NCI-H226 (cell line): ENCODE measurements at regions not wholly inside any gene's neighbourhood (a gene's known extent, or its start where the extent isn't known, plus 50 kb on each side); places are given as distances from the start of the nearest gene placed in this dataset.
"Not testable (repeated sequence)": the region's sequence is repeated elsewhere in the genome, so short reads cannot be mapped to it uniquely, and the experiment has no call there.

Experiments used
- DNase-seq: peaks from one replicate; pipeline ENCODE4 v3.0.0-alpha.2; 2015

DNA sequence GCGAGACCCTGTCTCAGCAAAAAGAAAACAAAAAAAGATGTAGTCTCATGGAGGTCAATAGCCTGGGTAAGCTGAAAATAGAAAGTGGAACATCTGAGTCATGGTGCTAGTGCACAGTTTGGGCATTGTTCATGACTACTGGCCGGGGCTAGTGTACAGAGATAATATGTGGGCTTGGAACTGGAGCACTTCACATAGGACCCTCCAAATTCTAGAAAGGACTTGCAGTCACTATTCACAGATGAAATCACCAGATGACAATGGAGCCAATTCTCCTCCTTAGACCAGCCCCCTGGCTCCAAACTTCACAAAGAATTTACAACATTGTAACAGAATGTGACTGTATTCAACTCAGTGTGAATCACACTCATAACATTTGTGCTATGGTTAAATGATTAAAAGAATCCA lies 367.8 kb upstream of the SLC7A11 start:
- DNase-seq = peak; percentile 10

DNA sequence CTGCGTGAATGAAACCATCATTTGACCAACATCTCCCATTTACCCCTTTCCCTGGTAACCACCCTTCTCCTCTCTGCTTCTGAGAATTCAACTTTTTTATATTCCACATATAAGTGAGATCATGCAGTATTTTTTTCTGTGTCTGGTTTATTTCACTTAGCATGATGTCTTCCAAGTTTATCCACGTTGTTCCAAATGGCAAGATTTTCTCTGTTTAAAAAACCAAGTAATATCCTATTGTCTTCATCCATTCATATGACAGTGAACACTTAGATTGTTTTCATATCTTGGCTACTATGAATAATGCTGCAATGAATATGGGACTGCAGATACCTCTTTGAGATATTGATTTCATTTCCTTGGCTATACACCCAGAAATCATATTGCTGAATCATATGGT lies 362.4 kb upstream of the SLC7A11 start:
- DNase-seq = no peak

DNA sequence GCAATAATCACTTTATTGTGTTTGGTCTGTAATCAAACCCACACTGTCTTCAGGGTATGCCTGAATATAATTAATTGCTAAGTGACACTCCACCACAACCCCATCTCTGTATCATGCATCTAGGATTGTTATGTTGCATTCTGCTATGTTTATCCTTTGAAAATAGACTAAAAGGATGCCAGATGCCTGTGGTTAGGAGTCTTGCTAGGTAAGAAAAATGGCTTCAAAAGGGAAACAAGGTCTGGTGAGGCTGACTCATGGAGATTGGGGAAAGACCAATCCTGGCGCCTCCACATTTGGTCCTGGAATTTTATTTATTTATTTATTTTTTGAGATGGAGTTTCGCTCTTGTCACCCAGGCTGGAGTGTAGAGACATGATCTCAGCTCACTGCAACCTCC lies 360.5 kb upstream of the SLC7A11 start:
- DNase-seq = peak; percentile 31

DNA sequence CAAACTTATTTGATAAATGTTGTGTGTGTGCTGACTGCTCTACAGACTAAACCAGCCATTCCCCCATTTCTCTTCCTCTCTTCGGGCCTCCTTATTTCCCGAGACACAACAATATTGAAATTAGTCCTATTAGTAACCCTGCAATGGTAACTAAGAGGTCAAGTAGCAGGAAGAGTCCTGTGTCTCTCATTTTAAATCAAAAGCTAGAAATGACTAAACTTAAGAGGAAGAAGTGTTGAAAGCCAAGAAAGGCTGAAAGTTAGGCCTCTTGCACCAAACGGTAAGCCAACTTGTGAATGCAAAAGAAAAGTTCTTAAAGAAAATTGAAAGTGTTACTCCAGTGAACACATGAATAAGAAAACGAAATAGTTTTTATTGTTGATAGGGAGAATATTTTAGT lies 357.8 kb upstream of the SLC7A11 start:
- DNase-seq = no peak

DNA sequence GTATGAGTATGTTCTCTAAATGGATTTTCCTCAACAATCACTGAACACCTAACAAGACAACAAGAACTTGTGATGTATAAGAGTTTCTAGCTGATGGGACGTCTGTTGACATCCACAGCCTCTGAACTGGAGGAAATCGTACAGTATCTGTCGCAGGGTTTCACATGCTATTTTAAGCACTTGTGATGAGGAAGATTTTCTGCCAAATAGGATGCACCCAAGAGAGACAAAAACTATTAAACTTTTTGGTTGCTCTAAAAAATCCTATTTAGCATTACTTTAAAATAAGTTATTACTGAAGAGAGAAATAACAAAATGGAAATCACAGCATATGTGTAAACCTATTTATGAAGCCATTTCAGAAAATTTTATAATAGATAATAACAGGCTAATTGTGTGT lies 356.1 kb upstream of the SLC7A11 start:
- DNase-seq = no peak

DNA sequence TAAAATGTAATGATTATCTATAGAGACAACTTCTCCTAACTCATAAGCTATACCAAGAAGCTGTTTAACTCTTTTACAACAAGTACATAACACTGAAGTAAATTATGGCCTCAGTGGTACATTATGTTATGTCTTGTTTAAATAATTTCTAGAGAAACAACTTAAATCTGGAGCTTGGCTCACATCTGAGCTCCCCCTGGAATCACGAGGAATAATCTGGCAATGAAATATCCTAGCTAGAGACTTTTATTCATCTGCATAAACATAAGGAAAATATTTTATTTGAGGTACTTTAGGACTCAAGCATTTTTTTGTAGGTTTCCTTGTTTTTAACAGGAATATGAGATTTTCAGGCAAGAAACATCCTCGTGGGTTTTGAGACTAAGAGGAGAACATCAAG lies 354.7 kb upstream of the SLC7A11 start:
- no peak for DNase-seq

DNA sequence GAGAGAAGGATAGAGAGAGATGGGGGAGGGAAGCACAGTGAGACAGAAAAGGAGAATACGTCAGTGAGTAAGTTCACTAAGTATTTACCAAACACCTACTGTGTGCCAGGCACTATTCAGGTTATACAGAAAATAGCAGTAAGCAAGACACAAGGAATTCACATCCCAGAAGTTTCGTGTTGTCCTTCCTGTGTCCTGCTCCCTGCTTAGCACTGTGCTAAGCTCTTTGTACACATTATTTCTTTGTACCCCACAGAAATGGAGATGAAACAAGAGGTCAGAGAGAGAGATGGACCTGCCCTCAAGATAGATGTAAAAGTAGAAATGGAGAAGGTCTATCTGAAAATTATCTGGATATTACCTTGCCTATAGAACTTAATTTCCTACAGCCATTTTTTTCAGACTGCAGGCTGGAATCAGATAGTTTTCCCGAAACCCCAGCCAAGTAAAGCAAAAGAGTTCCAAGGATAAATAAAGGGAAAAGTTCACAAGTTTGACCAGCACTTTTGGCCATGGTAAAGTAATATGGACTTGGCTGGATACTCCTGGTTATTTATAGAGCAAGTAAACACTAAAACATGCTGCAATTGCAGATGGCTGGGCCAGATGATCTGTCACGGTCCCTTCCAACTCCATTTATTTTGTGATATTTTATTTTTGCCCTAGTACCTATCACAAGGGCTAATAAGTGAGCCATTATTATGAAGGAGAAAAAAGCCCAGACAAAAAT lies 353.7 kb upstream of the SLC7A11 start:
- DNase-seq = no peak

DNA sequence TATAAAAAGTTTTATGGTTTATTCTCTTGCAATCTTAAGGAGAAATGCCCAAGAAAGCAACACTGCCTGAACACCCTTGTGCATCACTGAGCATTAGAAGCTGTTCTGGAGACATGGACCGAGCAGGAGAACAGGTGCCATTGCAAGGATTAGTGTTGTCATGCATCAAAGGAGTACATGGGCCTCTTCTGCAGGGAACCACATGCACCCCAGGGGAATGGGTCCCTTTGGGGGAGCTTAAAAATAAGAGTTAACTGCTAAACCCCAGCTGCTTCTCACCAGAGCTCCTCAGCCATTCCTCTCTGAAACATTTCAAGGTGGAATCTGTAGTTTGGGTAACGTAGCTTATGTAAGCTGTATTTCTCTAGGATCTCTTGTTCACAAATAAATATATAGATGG lies 353.0 kb upstream of the SLC7A11 start:
- DNase-seq = no peak

DNA sequence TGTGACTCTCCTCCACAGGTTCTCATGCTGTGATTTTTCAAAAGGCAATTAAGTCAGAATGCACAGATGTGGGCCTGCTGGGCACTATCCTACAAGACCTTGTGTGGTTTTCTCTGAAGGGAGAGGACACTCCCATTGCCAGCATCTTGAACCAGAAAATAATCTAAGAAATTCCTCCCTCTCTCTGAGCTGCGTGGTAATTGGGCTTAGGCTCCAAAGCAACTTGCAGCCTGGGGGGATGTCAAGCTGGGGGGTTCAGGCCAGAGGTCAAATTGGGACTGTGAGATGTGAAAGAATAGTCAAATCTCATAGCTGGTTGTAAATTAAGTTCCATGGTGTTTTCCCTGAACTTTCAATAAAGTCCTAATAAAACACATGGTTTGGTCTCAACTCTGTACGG lies 350.6 kb upstream of the SLC7A11 start:
- no peak for DNase-seq

DNA sequence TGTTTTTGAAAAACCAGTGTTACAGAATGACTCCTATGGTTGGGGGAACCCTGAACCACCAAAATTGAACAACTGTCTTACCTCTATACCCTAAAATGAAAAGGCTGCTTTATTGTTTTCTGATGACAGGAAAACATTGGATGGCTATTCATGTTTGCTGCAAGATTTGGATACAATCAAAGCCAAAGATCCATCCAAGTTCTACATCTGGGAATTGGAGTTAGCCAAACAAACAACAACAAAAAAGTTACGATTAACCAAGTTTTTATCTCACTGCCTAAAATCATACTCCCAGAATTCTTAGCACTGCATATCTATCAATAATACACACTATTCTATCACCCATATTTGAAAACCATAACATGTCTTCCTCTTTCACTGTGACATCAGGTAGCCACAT lies 349.7 kb upstream of the SLC7A11 start:
- no peak for DNase-seq

DNA sequence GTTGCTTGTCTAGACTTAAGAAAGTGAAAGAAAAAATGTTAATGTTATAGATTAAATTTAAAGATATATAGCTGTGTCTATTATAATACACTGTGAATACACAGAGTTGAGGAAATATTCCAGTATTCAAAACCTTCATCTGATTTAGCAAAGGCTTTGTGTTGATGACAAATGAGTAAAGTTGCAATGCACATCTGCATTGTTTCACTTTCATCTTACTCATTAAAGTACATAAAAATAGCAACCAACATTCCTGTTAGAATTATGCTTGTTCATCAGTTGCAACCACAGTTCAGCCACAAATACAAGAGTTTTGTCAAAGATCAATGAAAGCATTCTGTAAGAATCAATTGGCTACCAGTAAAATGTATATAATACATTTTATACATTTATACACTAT lies 346.4 kb upstream of the SLC7A11 start:
- DNase-seq = no peak

DNA sequence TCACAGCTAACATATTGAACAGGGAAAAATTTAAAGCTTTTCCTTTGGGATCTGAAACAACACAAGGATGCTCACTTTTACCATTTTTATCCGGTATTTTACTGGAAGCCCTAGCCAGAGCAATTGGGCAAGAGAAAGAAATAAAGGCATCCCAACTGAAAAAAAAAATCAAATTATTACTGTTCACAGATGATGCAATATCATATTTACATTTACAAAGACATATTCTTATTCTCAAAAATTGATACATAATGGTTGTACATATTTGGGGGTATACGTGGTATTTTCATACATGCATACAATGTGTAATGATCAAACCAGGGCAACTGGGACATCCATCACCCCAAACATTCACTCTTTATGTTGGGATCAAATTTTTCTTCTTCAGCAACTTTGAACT lies 337.0 kb upstream of the SLC7A11 start:
- DNase-seq = no peak

DNA sequence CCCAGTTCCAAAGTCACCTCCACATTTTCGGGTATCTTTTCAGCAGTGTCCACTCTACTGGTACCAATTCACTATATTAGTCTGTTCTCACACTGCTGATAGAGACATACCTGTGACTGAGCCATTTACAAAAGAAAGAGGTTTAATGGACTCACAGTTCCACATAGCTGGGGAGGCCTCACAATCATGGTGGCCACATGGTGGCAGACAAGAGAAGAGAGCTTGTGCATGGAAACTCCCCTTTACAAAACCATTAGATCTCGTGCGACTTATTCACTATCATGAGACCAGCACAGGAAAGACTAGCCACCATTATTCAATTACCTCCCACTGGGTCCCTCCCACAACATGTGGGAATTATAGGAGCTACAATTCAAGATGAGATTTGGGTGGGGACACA lies 335.7 kb upstream of the SLC7A11 start:
- not testable (repeated sequence) for DNase-seq

DNA sequence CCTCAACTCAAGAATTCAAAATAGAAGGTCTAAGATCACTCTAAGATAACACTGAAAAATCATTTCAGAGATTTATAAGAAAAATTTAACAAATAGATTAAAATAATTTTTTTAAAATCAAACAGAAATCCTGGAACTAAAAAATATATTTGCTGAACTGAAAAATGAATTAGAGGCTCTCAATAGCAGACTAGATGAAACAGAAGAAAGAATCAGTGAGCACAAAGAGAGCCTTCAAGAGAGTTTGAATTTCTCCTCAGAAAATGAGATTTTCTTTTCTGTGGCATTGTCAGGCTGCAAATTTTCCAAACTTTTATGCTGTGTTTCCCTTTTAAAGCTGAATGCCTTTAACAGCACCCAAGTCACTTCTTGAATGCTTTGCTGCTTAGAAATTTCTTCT lies 335.0 kb upstream of the SLC7A11 start:
- DNase-seq = no peak

DNA sequence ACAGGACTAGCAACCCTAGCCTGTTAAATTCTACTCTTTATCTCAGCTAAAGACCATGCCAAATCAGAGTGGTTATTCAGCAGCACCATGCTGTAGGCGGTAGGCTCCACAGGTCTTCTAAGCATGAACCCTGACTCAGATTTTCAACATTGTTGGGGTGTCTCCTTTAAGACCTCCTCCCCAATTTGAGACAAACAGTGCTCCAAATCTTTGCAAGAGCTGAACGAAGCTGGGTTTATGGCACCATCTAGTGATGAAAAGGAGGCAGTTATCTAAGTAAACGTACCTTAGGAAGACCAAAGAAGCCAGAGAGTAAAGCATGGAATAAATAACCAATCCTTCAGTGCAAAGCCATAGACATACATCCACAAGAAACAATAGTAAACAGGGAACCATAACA lies 334.5 kb upstream of the SLC7A11 start:
- peak; percentile 2 for DNase-seq

DNA sequence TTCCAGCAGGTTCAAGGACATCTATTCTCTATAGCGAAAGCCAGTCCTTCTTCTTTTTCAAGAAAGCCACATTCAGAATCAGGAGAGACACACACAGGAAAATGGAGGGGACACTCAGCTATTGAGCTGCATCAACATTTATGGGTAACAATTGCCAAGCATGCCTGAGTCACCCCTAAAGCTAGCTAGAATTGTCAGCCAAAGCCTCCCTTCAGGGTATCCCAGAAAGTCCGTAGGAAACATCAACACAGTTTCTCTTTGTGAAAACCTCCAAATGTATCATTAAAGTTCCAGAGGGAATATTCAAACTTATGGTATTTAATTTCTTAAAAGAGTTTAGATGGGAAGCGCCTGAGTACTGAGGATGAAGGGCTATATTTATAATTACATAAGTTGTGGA lies 331.1 kb upstream of the SLC7A11 start:
- no peak for DNase-seq

DNA sequence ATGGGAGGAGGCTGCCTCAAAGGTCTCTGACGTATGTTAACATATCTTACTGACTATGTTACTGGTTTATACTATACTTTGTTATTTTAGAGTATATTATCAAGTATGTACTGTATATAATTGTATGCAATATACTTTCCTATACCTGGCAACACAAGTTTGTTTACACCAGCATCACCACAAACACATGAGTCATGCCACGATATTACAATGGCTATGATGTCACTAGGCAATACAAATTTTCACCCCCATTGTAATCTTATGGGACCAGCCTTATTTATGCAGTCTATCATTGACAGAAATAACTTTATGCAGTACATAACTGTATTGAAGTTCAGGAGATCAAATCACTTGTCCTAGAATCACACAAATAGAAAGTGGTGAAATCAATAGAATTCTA lies 329.9 kb upstream of the SLC7A11 start:
- DNase-seq = no peak

DNA sequence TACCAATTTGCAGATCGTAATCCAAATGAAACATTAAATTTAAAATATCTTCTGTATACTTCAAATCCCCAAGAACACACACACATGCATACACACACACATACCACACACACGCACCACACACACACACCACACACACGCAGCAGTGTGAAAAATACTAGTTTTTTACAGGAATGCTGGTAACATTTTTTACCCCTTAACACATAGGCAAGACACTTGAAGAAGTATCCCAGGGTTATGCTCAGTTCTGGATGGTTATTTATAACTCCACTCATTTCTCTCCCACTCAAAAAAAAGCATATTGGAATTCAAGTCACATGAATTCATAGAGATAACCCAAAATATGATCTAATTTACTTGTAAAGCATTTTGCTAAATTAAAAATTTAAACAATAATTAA lies 325.5 kb upstream of the SLC7A11 start:
- no peak for DNase-seq

DNA sequence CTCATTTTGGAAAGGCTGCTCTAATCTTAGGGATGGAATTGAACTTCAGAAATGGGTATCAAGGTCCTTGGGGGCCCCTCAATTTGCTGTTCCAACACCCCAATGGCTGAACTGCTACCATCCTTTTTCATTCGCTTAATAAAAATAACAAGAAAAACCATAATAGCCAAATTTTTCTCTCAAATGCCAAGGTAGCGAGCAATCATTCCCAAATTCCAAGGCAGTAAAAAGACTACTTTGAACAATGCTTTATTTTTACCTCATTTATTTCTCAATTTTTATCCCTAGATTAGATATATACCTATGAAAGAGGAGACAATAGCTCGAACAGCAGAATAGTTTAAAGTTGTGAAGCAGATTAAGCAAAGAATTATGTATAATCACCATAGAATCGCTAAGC lies 323.4 kb upstream of the SLC7A11 start:
- no peak for DNase-seq

DNA sequence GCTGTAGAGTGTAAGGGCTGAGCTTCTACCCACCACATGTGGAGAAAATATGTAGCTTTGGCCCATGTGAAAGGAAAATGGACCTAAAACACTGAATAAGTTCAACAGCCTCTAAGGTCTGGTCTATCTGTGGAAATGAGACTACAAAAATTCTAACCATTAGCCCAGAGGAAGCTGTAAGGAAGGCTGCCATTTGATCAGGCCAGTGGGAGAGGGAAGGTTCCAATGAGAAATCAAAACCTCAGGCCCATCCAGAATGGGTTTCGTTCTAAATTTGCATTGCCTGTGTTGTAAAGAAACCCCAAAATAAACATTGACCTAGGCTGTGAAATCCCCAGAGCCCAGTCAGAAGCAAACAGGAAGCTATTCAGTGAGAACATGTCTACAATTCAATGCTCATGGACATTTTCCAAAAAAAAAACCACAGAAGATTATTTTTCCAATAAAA lies 320.4 kb upstream of the SLC7A11 start:
- DNase-seq = no peak

DNA sequence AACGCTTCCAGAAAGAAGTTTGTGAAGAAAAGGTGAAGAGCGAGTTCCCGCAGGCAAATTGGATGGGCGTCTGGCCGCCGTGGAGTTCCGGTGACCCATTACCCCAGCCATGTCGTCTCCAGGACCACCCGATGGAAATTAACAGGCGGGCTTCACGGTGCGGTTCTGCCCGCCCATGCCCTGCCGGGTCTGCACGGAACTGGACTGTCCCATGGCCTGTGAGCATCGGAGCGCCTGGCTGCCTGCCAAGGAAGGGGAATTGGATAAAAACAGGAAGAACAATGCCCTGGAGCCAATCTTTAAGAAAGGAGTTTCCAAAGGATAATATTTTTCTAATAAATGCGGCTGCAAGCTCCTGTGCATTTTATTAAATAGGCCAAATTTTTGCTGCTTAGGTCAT lies 319.8 kb upstream of the SLC7A11 start:
- DNase-seq = no peak

DNA sequence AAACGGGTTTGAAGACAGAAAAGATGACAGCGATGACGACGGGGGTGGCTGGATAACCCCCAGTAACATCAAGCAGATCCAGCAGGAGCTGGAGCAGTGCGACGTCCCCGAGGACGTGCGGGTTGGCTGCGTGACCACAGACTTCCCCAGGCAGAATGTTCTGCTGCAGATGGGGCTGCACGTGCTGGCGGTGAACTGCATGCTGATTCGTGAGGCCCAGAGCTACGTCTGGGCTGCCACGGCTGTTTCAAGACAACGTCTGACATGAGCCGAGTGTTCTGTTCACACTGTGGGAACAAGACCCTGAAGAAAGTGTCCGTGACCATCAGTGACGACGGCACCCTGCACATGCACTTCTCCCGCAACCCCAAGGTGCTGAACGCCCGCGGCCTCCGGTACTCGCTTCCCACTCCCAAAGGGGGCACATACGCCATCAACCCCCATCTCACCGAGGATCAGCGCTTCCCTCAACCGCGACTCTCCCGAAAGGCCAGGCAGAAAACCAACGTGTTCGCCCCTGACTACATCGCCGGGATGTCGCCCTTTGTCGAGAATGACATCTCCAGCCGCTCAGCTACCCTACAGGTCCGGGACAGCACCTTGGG lies 319.2 kb upstream of the SLC7A11 start:
- DNase-seq = no peak

DNA sequence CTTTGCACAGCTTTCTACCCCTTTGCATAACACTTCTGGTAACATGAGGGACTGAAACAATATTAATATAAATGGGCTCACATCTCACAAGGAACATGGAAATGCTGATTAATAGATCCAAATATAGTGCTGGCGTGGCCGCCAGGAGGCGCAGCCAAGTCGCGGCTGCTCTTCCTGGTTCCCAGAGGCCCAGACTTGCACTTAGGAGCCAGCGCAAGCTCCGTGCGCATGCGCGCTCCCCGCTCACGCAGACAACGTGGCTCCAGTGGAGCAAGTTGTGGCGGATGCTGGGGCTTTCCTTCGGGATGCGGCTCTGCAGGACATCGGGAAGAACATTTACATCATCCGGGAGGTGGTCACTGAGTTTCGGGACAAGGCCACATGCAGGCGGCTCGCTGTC lies 318.3 kb upstream of the SLC7A11 start:
- no peak for DNase-seq

DNA sequence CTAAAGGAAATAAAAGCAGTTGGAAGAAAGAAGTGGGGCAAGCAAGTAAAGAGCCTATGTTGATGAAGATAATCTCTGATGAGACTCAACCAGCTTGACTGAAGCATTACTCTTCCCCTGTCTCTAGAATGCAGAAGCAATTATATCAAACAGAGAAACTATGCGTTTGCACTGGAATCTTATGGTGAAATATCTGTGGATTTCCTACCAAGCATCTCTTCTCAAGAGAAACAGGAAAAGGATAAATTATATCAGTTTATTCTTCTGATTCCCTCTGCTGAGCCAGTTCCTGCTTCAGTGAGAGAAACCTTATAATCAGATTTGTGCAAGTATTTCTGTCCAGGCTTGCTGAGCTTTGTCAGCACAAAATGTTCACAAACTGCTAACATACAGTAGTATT lies 316.7 kb upstream of the SLC7A11 start:
- DNase-seq = no peak

DNA sequence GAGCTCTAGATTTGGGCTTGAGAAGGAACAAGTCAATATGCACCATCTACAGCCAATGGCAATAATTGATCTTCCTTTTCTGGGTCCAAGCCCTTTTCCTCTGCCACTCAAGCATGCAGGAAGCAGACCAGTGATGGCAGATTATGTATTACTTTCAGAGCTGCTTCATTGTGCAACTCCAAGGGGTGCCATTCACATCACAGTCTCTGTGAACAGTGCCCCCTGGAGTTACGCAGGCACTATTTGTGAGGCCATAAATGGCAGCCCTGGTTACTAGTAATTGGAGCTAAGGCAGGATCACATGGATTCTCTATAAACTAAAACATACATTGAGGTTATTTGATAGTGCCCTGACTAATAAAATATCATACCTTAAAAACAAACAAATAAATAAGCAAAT lies 313.4 kb upstream of the SLC7A11 start:
- DNase-seq = no peak
